ENCODE measurements at regions not wholly inside any gene's neighbourhood (a gene's known extent, or its start where the extent isn't known, plus 50 kb on each side); places are given as distances from the start of the nearest gene placed in this dataset.

DNA sequence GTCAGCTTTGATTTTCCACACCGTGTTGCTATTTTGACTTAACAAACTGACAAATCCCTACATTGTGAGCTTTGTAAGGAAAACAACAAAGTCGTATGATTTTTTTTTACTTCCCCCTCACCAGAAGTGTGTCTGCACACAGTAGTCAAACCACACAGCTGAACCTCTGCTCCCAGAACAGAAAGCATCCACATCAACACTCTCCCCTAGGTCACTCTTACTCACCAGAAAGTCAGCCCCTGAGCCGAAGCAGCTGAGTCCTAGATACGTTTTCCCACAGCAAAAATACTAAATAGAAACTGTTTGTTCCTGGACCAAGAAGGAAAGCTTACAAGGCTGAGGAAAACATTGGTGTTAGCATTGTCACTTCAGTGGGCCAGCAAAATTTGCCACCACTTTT, 305.7 kb downstream of the DHX15 start:
- no peak for DNase-seq
- TF ChIP-seq POLR2A (IDR thresholded peaks at IDR 0.05) = no peak
- TF ChIP-seq, protein P1, sequence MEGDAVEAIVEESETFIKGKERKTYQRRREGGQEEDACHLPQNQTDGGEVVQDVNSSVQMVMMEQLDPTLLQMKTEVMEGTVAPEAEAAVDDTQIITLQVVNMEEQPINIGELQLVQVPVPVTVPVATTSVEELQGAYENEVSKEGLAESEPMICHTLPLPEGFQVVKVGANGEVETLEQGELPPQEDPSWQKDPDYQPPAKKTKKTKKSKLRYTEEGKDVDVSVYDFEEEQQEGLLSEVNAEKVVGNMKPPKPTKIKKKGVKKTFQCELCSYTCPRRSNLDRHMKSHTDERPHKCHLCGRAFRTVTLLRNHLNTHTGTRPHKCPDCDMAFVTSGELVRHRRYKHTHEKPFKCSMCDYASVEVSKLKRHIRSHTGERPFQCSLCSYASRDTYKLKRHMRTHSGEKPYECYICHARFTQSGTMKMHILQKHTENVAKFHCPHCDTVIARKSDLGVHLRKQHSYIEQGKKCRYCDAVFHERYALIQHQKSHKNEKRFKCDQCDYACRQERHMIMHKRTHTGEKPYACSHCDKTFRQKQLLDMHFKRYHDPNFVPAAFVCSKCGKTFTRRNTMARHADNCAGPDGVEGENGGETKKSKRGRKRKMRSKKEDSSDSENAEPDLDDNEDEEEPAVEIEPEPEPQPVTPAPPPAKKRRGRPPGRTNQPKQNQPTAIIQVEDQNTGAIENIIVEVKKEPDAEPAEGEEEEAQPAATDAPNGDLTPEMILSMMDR (IDR thresholded peaks at IDR 0.05) = no peak
- Histone ChIP-seq H3K27me3 (no peaks in the 10 kb centered on the region), H3K36me3 (replicated peaks in 1 of 2; ENCODE audit: insufficient read depth in 1 of 2, low read depth in 2 of 2) (no peaks in the 10 kb centered on the region), H3K27ac (no peak overlapping the region), H3K4me1 (peaks cover 8% of the 10 kb centered on the region), H3K9me3 (no peaks in the 10 kb centered on the region), H3K4me3 (no peak overlapping the region)
- ATAC-seq = no peak
- intact Hi-C loops (cut with DNase I) = no loop called here
- WGBS, 2 donors = 19 to 43% methylated on average over 4 of the region's 4 CpGs

DNA sequence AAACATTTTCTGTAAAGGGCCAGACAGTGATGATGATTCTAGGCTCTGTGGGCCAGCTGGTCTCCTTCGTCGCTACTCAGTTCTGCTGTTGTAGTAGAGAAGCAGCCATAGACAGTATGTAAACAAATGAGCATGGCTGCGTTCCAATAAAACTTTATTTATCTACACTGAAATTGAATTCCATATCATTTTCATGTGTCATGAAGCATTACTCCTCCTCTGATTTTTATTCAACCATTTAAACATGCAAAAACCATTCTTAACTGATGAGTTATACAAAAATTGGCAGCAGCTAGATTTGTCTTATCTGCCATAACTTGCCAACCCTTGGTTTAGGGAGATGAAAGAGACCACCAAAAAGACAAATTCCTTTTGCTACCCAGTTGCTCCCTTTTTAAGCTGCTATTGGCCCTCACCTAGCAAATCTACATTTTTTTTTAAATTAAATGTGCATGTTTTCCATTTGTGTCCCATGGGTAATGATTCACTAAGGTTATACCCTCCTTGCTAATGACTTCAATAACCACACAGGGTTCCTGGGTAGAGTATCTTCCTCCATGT, 309.9 kb downstream of the DHX15 start:
- H3K36me3 ChIP-seq (replicated peaks in 1 of 2; ENCODE audit: insufficient read depth in 1 of 2, low read depth in 2 of 2) = no peaks in the 10 kb centered on the region
- TF ChIP-seq, protein P1 (IDR thresholded peaks at IDR 0.05) = no peak
- TF ChIP-seq POLR2A (IDR thresholded peaks at IDR 0.05) = no peak
- intact Hi-C loops (cut with DNase I) = no loop called here

DNA sequence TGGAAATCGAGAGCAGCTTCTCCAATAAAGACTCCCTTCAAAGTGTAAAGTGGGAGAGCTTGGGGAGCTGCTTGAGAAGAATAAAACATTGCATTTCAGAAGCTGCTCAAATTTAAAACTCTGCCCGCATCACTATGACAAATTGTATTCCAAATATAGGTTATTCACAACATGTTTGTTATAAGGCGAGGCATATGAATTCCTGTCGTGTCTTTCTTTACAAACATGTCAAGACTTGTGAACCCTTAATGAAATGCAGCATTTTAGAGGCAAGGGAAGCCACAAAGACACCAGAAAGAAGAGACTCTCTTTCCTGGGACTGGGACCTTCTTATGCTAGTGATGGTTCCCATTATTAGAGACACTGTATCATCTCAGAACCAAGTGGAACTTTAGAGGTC, 311.2 kb downstream of the DHX15 start:
- no peak for DNase-seq
- no peaks in the 10 kb centered on the region for H3K9me3 ChIP-seq
- no peaks in the 10 kb centered on the region for H3K27me3 ChIP-seq
- H3K4me1 ChIP-seq = no peaks in the 10 kb centered on the region
- 55 to 70% methylated on average over 4 of the region's 4 CpGs for WGBS, 2 donors
- intact Hi-C loops (cut with DNase I) = no loop called here
- TF ChIP-seq, protein P1 (IDR thresholded peaks at IDR 0.05) = no peak
- no peak for TF ChIP-seq POLR2A (IDR thresholded peaks at IDR 0.05)
- no peak overlapping the region for H3K27ac ChIP-seq
- ATAC-seq = no peak
- no peak overlapping the region for H3K4me3 ChIP-seq
- H3K36me3 ChIP-seq (replicated peaks in 1 of 2; ENCODE audit: insufficient read depth in 1 of 2, low read depth in 2 of 2) = no peaks in the 10 kb centered on the region

More for the DNA sequence above, 309.9 kb downstream of the DHX15 start:
- H3K9me3 ChIP-seq = no peaks in the 10 kb centered on the region
- DNase-seq (no peak), ATAC-seq (no peak)
- no peaks in the 10 kb centered on the region for H3K4me1 ChIP-seq
- H3K27ac ChIP-seq = no peak overlapping the region
- WGBS, 2 donors = 67 to 70% methylated on average over 3 of the region's 3 CpGs
- H3K27me3 ChIP-seq = no peaks in the 10 kb centered on the region
- no peak overlapping the region for H3K4me3 ChIP-seq

DNA sequence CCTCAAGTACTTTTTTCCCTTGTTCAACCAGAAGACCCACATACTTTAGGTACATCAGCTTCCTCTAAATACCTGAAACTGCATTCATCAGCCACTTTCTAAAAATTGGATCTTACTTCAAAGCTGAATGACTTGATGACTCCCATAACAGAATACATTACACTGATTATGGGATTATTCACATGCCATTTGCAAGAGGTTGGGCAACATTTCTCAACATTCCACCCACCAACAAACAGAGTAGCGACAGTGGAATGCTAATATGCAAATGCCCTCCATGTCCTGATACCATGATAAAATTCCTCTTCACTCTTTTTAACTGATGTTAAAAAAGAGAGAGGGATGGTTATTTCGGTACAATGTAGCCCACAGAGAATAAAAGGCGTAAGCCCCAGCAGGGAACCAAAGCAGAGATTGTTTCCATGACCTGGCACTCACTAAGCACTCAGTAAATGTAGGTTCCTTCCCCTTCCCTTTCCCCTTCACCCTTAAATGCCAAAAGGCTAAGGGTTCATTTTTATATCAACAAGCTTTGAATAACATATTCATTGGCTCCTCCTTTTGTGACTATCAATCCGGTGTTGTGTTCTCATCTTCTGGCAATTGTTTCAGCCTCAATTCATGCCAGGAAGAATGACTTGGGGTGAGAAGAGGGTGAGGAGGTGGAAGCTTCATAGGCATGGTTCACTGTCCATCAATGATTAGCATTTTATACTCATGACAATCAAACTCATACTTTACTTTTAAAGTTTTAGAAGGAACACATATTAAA, 317.2 kb downstream of the DHX15 start:
- Histone ChIP-seq H3K4me1 (no peaks in the 10 kb centered on the region), H3K27me3 (no peaks in the 10 kb centered on the region), H3K27ac (no peak overlapping the region), H3K36me3 (replicated peaks in 1 of 2; ENCODE audit: insufficient read depth in 1 of 2, low read depth in 2 of 2) (no peaks in the 10 kb centered on the region), H3K4me3 (no peak overlapping the region), H3K9me3 (no peaks in the 10 kb centered on the region)
- TF ChIP-seq, protein P1 (IDR thresholded peaks at IDR 0.05) = no peak
- no peak for TF ChIP-seq POLR2A (IDR thresholded peaks at IDR 0.05)
- intact Hi-C loops (cut with DNase I) = no loop called here
- ATAC-seq = no peak
- WGBS, 2 donors = 62 to 63% methylated on average over 4 of the region's 4 CpGs
- DNase-seq = no peak

DNA sequence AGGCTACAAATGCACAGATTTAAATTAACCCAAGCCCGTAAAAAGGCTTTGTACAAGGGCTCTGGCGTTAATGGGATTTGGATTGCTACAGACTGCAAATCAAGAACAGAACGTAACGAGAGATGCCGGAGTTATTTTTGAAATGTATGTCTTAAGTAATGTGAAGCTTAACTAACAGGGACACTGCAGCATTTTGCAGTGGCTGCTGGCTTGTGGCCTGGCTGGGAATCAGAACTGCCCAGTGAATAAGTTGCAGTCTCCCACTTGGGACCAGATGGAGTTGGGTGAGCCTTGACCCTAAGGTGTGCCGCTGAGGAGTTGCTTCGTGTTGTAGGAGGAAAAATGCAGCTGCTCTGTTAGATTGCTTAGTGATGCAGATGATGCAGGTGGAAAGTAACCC, 318.4 kb downstream of the DHX15 start:
- TF ChIP-seq, protein P1 (IDR thresholded peaks at IDR 0.05) = no peak
- no peak for TF ChIP-seq POLR2A (IDR thresholded peaks at IDR 0.05)
- Histone ChIP-seq H3K27ac (no peak overlapping the region), H3K27me3 (no peaks in the 10 kb centered on the region), H3K36me3 (replicated peaks in 1 of 2; ENCODE audit: insufficient read depth in 1 of 2, low read depth in 2 of 2) (no peaks in the 10 kb centered on the region), H3K4me3 (no peak overlapping the region), H3K9me3 (no peaks in the 10 kb centered on the region), H3K4me1 (no peaks in the 10 kb centered on the region)
- no peak for ATAC-seq
- WGBS, 2 donors = 71 to 85% methylated on average over 7 of the region's 7 CpGs
- intact Hi-C loops (cut with DNase I) = no loop called here
- DNase-seq = no peak
